Heart left ventricle (tissue), 16 donors: ENCODE measurements at regions not wholly inside any gene's neighbourhood (a gene's known extent, or its start where the extent isn't known, plus 50 kb on each side); places are given as distances from the start of the nearest gene placed in this dataset.

ENCODE experiments used
- ATAC-seq, 4 donors: fragments of 200-7000 bp; cut with Tn5 transposase; one replicate each; pipeline ENCODE4 v1.9.1; 2020 to 2022; ENCODE audit warnings: moderate library complexity in 4 of 4, mild to moderate bottlenecking in 3 of 4, moderate number of reproducible peaks in 1 of 4
- DNase-seq, 5 donors: peaks; one replicate each; pipeline ENCODE4 v3.0.0-alpha.2; 2020
- H3K27ac ChIP-seq, 12 donors: fragments of 200-600 bp; sonication (generic) in 4 of 12; one replicate each; pipeline versions ENCODE4 v1.5.0 to v1.8.0; 2016 to 2022; ENCODE audit warnings: mild to moderate bottlenecking in 2 of 12
- H3K27me3 ChIP-seq, 9 donors: fragments of 200-600 bp; sonication (generic) in 2 of 9; one replicate each; pipeline versions ENCODE4 v1.5.1 to v1.8.0; 2016 to 2022; ENCODE audit warnings: mild to moderate bottlenecking in 3 of 9
- H3K36me3 ChIP-seq, 9 donors: fragments of 200-600 bp; sonication (generic) in 2 of 9; one replicate each; pipeline versions ENCODE4 v1.5.0 to v1.8.0; 2018 to 2022; ENCODE audit warnings: mild to moderate bottlenecking in 2 of 9
- H3K4me1 ChIP-seq, 12 donors: fragments of 200-600 bp; sonication (generic) in 4 of 12; one replicate each; pipeline versions ENCODE4 v1.5.0 to v1.8.0; 2016 to 2022; ENCODE audit warnings: mild to moderate bottlenecking in 3 of 12
- H3K4me3 ChIP-seq, 12 donors: fragments of 200-600 bp; sonication (generic) in 4 of 12; one replicate each; pipeline versions ENCODE4 v1.5.0 to v1.8.0; 2017 to 2022; ENCODE audit warnings: mild to moderate bottlenecking in 9 of 12, moderate library complexity in 4 of 12
- H3K9me3 ChIP-seq, 12 donors: fragments of 200-600 bp; sonication (generic) in 4 of 12; one replicate each; pipeline versions ENCODE4 v1.5.0 to v1.8.0; 2016 to 2022; ENCODE audit warnings: mild to moderate bottlenecking in 1 of 12
- CTCF ChIP-seq, 12 donors: fragments of 200-600 bp; sonication (generic) in 4 of 12; IDR thresholded peaks; one replicate each; pipeline versions ENCODE4 v1.5.0 to v1.8.0; 2018 to 2022; ENCODE audit warnings: antibody characterized with exemption in 12 of 12, mild to moderate bottlenecking in 5 of 12
- POLR2A ChIP-seq, 2 donors: fragments of 450-650 bp; IDR thresholded peaks; one replicate each; pipeline ENCODE4 v1.6.1; 2017; ENCODE audit warnings: antibody characterized with exemption in 2 of 2, mild to moderate bottlenecking in 2 of 2, moderate library complexity in 2 of 2
- WGBS, 4 donors: extraction: QIAGEN DNeasy Blood & Tissue Kit in 2 of 4; methylation state at CpG; one replicate each; pipeline versions ENCODE4 v1.1.5 to v1.1.7; 2013 to 2018; 5-methylcytosine and 5-hydroxymethylcytosine counted together
- intact Hi-C, 10 donors: fragments of 100-400 bp; cut with DNase I; formaldehyde crosslinking; loops; one replicate each; pipeline versions ENCODE4 v1.11.1 to v1.14.2; 2022
- donor health status: ischemic (EF 13 %, LVEDD 7.1; RV severe dilation, severe dysfunction).
- donor health status: healthy with polysubstance abuse.
- donor health status: DM: no; HTN: yes; CAD: no.
- donor health status: DM: no; HTN: no; CAD: no.
- donor health status: ischemic (EF 25% LVEDD 6.9; RV normal size, moderate dysfunction).
- donor health status: ischemic (EF 25% LVEDD 5.7; RV mildly dilated, moderate dysfunction).
- donor health status: healthy.
- donor health status: DM: yes; HTN: yes; CAD: no.
- donor health status: ischemic (EF 35%, LVEDD 5.7; RV mildly dilated, moderate dysfunction).
- donor health status: nonischemic (EF 11% LVEDD 7.7; RV severe dilation, severe dysfunction).
- donor health status: DM: yes; HTN: yes; CAD: no.
- donor health status: PGD.
- donor health status: ischemic (EF 29% LVEDD 5.4; RV normal size, mild dysfunction).
- donor health status: nonischemic (EF 23%, LVEDD 6.1; RV moderate dilation, normal function).

GRCh38 chr19:31064491-31064890 is 284.7 kb downstream of the TSHZ3 start:
- Histone ChIP-seq H3K36me3 (no peaks in the 10 kb centered on the region), H3K4me3 (no peak overlapping the region), H3K4me1 (no peaks in the 10 kb centered on the region), H3K27me3 (peaks cover 0 to 13% (median 0%) of the 10 kb centered on the region in 9 donors), H3K9me3 (no peaks in the 10 kb centered on the region), H3K27ac (no peak overlapping the region)
- TF ChIP-seq CTCF (IDR thresholded peaks at IDR 0.05) (no peak), POLR2A (IDR thresholded peaks at IDR 0.05) (no peak)
- WGBS, 4 donors, result 43 to 50% (median 49%) methylated on average over 9 of the region's 9 CpGs
- intact Hi-C loops, result loop anchor here in 1 of 10 donors (10.0 kb wide), 1 partner anchor 290 kb away; no protein-coding TSS in a partner anchor
- no peak for ATAC-seq
- no peak for DNase-seq

- Histone ChIP-seq H3K9me3 (no peaks in the 10 kb centered on the region), H3K27me3 (peaks cover 0 to 5% (median 0%) of the 10 kb centered on the region in 9 donors), H3K4me3 (no peak overlapping the region), H3K27ac (no peak overlapping the region), H3K36me3 (no peaks in the 10 kb centered on the region), H3K4me1 (no peaks in the 10 kb centered on the region)
- DNase-seq (no peak), ATAC-seq (no peak)
- intact Hi-C loops, result no loop called here
- TF ChIP-seq POLR2A (IDR thresholded peaks at IDR 0.05), result no peak
- 62 to 87% (median 69%) methylated on average over 2 to 3 of the region's 3 CpGs for WGBS, 4 donors
Observed at GRCh38 chr19:31058676-31059340, 290.4 kb downstream of the TSHZ3 start.

DNA sequence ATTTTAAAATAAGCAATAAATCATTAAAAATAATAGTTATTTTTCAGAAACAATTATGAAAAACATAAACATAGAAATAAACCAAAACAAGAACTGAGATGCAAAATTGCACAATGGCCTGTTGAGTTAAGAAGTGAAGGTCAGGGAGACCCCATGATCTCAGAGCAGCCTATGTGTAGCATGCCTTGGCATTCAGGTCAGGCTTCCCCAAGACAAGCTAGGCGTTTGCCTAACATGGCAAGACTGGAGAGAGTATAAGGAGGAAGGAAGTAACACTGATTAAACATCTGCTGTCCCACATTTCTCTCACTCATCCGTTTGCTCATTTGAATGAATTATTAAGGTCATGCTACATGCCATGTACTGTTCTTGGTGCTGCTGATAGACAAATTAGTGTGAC is 291.8 kb downstream of the TSHZ3 start:
- no peaks in the 10 kb centered on the region for H3K4me1 ChIP-seq
- peaks cover 0 to 5% (median 0%) of the 10 kb centered on the region in 9 donors for H3K27me3 ChIP-seq
- no peaks in the 10 kb centered on the region for H3K36me3 ChIP-seq
- 32 to 51% (median 41%) methylated on average over 2 of the region's 2 CpGs for WGBS, 4 donors
- H3K27ac ChIP-seq, result no peak overlapping the region
- ATAC-seq (no peak), DNase-seq (no peak)
- H3K4me3 ChIP-seq, result no peak overlapping the region
- intact Hi-C loops, result no loop called here
- TF ChIP-seq POLR2A (IDR thresholded peaks at IDR 0.05) (no peak), CTCF (IDR thresholded peaks at IDR 0.05) (no peak)
- H3K9me3 ChIP-seq, result no peaks in the 10 kb centered on the region

- Histone ChIP-seq H3K4me1 (no peaks in the 10 kb centered on the region), H3K36me3 (no peaks in the 10 kb centered on the region), H3K27ac (no peak overlapping the region), H3K4me3 (no peak overlapping the region), H3K27me3 (peaks cover 0 to 6% (median 0%) of the 10 kb centered on the region in 9 donors), H3K9me3 (no peaks in the 10 kb centered on the region)
- no peak for TF ChIP-seq POLR2A (IDR thresholded peaks at IDR 0.05)
- no peak for TF ChIP-seq CTCF (IDR thresholded peaks at IDR 0.05)
- intact Hi-C loops, result no loop called here
- DNase-seq (no peak), ATAC-seq (no peak)
Observed at GRCh38 chr19:31055454-31055853, 293.8 kb downstream of the TSHZ3 start.

DNA sequence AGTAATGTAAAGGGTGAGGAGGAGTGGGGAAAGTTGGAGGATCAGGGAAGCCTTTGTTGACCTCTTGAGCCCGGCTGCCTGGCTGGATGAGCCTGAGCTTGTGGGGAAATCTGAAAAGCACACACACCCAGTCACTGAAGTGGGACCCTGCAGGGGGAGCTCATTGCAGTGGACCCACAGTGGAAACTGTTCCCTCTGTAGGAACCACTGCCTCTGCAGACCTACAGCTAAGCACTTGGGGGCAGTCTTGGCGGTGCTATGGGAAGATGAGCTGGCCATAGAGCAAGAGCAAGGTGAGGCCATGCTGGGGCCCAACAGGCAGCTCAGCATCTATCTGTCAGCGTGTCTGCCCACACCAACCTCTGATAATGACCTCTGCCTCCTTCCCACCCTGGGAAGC is 294.8 kb downstream of the TSHZ3 start:
- Histone ChIP-seq H3K27ac (no peak overlapping the region), H3K36me3 (no peaks in the 10 kb centered on the region), H3K4me3 (no peak overlapping the region), H3K4me1 (no peaks in the 10 kb centered on the region), H3K27me3 (peaks cover 0 to 8% (median 0%) of the 10 kb centered on the region in 9 donors), H3K9me3 (no peaks in the 10 kb centered on the region)
- DNase-seq (peak; percentile 16 to 63 (median 34)), ATAC-seq (peak in 3 of 4 donors; percentile 56 to 77 (median 65))
- 18 to 37% (median 21%) methylated on average over 3 of the region's 3 CpGs for WGBS, 4 donors
- intact Hi-C loops, result no loop called here
- TF ChIP-seq POLR2A (IDR thresholded peaks at IDR 0.05) (no peak), CTCF (IDR thresholded peaks at IDR 0.05) (peak in 11 of 12 donors; percentile 11 to 46 (median 35))
